ENCODE measurements at regions not wholly inside any gene's neighbourhood (a gene's known extent, or its start where the extent isn't known, plus 50 kb on each side); places are given as distances from the start of the nearest gene placed in this dataset.

- no peak for DNase-seq (ENCODE audit: low spot score)
Observed at GRCh38 chr22:49435596-49435995, 392.1 kb downstream of the BRD1 start.

DNA sequence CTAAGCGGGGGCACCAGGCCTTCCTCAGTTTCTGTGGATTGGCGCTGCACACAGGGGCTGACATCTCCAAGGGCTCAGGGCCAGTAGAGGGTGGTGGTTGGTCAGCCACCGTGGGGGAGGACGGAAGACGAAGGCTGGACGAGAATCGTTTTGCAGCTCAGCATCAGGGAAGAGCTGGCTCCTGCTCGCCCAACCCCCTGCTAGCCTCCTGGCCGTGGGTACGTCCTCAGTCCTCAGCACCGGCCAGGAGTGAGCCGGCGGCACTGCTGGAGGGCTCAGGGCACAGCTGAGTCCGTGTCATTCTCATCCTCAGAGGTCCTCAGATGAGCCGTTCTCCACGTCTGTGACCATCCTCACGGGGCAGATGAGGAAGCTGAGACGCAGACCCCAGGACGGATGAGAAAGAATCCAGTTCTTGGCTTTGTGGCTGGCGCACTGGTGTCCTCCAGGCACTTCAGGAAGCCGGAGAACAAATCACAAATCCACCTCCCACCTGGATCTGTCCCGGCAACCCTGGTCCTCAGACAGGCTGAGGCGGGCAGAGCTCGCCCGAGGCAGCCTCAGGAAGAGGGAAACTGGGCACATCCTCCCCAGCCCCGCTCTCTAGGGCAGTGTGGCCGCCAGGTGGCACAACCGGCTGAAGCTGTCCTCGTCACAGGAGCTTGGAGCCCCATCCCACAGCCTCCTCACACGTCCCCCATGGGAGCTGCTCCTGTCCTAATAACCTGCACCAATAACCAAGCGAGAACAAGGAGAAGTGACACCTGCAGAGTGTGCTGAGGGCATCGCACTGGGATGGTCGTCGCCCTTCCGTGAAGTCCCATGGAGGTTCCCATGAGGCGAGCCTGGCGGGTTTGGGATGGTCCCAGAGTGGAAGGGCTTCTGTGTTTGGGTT is 393.7 kb downstream of the BRD1 start:
- DNase-seq (ENCODE audit: low spot score), result peak; percentile 57

DNA sequence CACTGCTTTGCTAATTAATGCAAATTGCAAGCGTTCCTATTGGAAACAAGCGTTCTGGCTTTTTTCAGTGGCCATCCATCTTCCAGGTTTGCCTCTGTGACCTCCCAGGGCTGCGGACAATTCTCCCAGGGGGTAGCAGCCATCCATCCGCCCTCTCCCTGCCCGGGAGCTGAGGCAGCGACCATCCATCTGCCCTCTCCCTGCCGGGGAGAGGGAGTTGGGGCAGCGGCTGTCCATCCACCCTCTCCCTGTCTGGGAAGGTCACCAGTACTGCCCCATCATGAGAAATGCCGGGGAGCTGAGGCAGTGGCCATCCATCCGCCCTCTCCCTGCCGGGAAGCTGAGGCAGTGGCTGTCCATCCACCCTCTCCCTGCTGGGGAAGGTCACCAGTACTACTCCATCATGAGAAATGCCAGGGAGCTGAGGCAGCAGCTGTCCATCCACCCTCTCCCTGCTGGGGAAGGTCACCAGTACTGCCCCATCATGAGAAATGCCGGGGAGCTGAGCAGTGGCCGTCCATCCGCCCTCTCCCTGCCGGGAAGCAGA is 394.7 kb downstream of the BRD1 start:
- no peak for DNase-seq (ENCODE audit: low spot score)

DNA sequence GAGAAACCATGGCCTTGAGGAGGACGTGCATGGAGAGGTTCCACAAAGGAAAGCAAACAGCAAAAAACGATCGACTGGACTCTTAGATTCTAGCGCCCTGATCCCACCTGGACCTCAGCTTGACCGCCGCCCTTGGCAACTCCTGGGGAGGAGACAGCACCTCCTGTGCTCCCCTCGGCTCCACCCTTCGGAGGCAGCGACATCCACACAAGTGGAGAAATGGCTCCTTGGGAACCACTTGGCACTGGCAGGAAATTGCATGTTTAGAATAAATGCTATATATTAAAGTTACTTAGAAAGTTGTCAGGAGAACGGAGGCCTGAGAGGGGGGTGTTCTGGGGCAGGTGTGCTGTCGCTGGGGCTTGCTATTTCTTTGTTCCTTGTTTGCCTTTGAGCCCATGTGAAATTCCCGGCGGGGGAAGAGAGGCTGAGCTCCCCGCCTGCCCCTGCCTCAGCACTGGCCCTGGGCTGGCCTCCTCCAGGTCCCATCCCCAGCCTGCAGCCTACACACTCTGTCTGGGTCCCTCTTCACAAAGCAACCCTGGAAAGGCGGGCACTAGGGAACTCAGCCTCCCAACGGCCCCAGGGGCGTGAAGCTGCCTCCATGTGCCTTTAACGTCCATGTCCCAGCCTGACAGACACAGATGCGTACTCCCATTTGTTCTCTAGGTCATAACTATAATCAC is 395.3 kb downstream of the BRD1 start:
- no peak for DNase-seq (ENCODE audit: low spot score)

- DNase-seq (ENCODE audit: low spot score), result no peak
Observed at GRCh38 chr22:49431551-49431950, 396.1 kb downstream of the BRD1 start.

DNA sequence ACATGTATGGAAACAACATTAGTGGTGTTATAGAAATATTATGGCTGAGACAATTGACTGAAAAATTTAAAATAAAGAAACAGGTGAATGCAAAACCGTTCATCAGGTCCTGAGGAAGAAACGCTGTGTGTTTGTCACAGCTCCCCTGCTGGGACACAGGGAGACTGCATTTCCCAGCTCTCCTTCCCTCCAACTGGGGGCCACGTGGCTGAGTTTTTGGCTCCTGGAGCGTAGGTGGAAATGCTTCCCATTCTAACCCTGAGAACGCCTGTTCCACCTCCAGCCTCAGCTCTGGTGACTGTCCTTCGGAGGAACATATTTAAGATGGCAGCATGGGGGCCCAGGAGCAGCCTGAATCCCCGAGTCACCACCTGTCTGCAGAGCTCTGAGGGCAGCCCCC is 398.6 kb downstream of the BRD1 start:
- no peak for DNase-seq (ENCODE audit: low spot score)

DNA sequence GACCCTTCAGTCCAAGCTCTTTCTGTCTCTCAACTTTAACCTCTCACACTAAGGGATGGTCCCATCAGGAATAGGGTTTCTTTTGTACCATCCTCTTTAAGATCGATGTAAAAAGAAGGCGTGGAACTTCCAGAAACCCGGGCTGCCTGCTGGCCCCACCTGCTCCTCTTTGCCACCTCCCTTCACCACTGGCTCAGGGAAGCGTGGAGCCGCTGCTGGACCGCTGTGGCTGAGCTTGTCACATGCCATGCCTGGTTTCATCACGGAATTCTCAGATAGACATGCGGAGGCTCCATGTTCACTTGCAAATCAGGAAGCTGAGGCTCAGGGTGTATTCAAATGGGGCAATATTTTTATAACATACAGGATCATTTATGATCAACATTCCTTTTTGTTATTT is 399.7 kb downstream of the BRD1 start:
- DNase-seq (ENCODE audit: low spot score), result no peak

DNA sequence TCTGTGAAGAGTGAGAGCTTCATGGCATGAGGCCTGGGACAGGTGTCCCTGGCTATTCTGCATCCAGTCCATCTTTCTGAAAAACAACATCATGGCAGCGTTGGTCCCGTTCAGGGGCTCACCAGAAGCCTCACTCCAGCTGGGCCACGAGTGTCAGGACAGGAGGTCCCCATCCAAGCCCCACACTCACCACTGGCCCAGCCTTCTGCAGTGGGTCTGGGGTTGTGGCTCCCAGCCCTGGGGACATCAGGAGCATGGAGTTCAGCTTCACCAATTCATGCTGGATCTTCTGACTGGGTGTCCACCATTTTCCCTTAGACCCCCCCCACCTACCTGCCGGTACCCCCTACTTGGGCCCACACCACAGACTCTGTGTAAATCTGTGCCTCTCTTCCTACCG is 400.3 kb downstream of the BRD1 start:
- DNase-seq (ENCODE audit: low spot score), result no peak

GRCh38 chr22:49426618-49427266 is 400.9 kb downstream of the BRD1 start:
- no peak for DNase-seq (ENCODE audit: low spot score)

DNA sequence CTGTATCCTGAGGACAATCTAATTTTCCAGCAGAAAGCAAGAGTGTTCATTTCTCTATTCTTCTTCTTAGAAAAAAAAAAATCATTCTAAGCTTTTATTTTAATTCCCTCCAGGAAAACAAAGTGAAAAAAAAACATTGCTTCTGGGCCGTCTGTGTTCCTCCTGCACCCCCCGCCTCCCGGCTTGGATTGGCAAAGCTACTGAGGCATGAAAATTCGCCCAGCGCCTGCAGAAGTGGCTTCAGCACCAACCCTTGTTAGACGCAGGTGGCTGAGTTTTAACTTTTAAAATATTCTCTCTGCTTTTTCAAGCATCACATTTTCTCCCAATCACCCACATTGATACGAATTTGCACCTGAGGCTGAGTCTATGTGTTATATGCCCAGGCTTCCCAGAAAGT is 401.6 kb downstream of the BRD1 start:
- no peak for DNase-seq (ENCODE audit: low spot score)

GRCh38 chr22:49425356-49425755 is 402.3 kb downstream of the BRD1 start:
- DNase-seq (ENCODE audit: low spot score), result no peak

GRCh38 chr22:49424893-49425270 is 402.8 kb downstream of the BRD1 start:
- DNase-seq (ENCODE audit: low spot score), result no peak

GRCh38 chr22:49423125-49423650 is 404.5 kb downstream of the BRD1 start:
- no peak for DNase-seq (ENCODE audit: low spot score)

- no peak for DNase-seq (ENCODE audit: low spot score)
Observed at GRCh38 chr22:49422701-49423100, 405.0 kb downstream of the BRD1 start.

DNA sequence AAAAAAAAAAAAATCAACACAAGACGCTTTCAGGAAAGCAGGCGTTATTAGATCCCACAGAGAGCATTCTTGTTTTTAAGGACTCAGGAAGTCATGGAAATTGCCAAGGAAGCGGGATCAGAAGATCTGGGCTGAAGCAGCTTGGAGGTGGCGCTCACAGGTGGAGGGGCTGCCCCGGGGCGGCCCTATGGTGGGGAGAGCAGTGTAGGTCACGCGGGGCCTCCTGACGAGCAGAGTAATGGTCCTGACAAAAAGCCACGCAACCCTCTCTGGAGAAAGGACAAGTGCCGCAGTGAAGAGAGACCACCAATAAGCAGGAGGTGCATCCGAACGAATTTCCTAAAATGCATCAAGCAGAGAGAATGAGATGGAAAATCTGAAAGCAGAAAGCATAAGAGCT is 407.0 kb downstream of the BRD1 start:
- DNase-seq (ENCODE audit: low spot score), result no peak

- DNase-seq (ENCODE audit: low spot score), result no peak
Observed at GRCh38 chr22:49419661-49420060, 408.0 kb downstream of the BRD1 start.

- DNase-seq (ENCODE audit: low spot score), result no peak
Observed at GRCh38 chr22:49418943-49419342, 408.7 kb downstream of the BRD1 start.

GRCh38 chr22:49418341-49418894 is 409.3 kb downstream of the BRD1 start:
- DNase-seq (ENCODE audit: low spot score), result no peak

- no peak for DNase-seq (ENCODE audit: low spot score)
Observed at GRCh38 chr22:49417833-49418232, 409.8 kb downstream of the BRD1 start.

DNA sequence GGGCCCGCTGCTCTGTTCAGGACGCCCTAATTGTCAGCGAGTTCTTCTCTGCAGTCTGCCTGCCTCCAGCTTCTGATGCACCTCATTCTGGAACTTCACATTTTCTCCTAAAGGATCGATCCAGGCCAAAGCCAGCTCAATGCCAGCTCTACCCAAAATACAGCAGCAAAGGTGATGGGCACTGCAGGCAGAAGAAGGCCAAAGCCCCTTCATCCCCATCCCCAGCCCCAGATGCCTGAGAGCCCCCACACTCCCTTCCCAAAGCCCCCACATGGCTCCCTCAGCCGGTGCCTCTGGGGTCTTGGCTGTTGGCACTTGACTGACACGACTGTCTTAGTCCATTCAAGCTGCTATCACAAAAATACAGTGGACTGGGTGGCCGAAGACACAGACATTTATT is 410.3 kb downstream of the BRD1 start:
- no peak for DNase-seq (ENCODE audit: low spot score)

DNA sequence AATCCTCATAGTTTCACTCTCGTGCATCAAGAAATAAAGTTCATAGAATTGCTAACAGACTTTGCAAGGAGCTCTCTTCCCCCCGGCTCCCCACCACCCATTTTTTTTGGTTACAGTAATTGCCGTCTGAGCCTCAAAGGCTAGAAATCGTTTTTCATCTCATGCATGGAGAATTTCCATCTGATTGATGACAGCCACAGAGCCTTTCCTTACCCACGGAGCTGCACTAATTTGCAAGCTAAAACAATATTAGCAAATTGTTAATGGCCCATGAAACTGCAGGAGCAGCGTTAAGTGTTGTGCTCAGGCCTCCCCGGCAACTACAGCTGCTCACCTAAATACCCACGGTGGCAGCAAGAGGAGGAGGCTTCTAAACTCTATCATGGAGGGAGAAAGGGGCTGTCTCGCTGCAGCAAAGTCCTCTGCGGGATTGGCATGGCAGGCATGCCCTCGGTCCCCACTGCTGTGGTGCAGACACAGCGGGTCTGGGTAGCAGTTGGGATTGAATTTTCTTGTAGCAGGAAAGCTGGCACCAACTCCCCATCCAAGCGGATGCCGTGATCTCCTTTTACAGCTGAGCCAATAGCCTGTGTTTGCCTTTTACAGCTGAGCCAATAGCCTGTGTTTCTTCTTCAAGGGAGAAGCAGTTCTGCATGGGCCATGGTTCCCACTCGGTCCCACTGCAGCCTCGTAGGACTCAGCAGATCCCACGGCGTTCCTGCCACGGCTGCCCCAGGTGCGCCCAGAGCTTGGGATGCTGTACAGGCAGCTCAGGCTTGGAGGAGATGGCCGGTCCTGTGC is 412.3 kb downstream of the BRD1 start:
- no peak for DNase-seq (ENCODE audit: low spot score)

Measured in iPS-NIHi11 (cell line).